ENCODE measurements at regions not wholly inside any gene's neighbourhood (a gene's known extent, or its start where the extent isn't known, plus 50 kb on each side); places are given as distances from the start of the nearest gene placed in this dataset.
A peak's percentile ranks its signal among the peaks of the same experiment; 100 is the strongest.

DNA sequence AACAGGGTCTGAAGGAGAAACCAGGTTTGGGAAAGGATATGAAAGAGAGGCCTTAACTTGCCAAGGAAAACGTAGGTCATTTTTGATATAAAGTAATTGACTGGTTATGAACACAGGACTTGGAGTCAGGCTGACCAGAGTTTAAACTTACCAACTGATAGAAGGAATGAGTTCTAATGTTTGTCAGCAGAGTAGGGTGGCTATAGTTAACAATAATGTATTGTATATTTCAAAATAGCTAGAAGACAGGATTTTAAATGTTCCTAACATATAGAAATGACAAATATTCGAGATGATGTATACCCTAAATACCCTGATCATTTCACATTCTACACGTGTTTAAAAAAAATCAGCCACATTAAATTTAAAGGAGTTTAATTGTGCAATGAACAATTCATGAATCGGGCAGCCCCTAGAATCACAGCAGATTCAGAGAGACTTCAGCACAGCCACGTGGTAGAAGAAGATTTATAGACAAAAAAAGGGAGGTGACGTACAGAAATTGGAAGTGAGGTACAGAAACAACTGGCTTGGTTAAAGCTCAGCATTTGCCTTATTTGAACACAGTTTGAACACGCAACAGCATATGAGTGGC is 52.5 kb upstream of the PLEKHG7 start:
- H2BK5ac ChIP-seq (ENCODE audit: low read depth, low read length, poor library complexity, severe bottlenecking), result no peak overlapping the region
- peak overlapping the region; percentile 70 to 93 for H2BK12ac ChIP-seq (ENCODE audit: low read length in 2 of 2)
- WGBS, result 64% methylated on average over 5 of the region's 7 CpGs
- H3K14ac ChIP-seq (ENCODE audit: low read length in 2 of 2), result no peak overlapping the region
- no peak overlapping the region for H3K23ac ChIP-seq (ENCODE audit: low read length in 2 of 2)
- peak overlapping the region; percentile 61 for H4K91ac ChIP-seq (ENCODE audit: low read length)
- H2AFZ ChIP-seq (ENCODE audit: low read depth, low read length), result no peak overlapping the region
- H3K18ac ChIP-seq (ENCODE audit: low read depth in 1 of 2, low read length in 2 of 2), result no peak overlapping the region
- no peak overlapping the region for H4K8ac ChIP-seq (ENCODE audit: low read length)
- H2BK120ac ChIP-seq (ENCODE audit: low read depth, low read length), result no peak overlapping the region
- H2BK15ac ChIP-seq (ENCODE audit: low read depth, poor library complexity, severe bottlenecking), result no peak overlapping the region
- H2AK5ac ChIP-seq (ENCODE audit: low read length, severe bottlenecking), result no peak overlapping the region
- H3K27ac ChIP-seq (ENCODE audit: low read length, poor library complexity, severe bottlenecking), result no peak overlapping the region
- no peak overlapping the region for H3K4ac ChIP-seq (ENCODE audit: low read depth in 1 of 2, low read length in 2 of 2)
- no peak overlapping the region for H3K4me2 ChIP-seq (ENCODE audit: low read length, poor library complexity, severe bottlenecking)
- DNase-seq, result no peak
- peaks cover 2% of the 10 kb centered on the region for H3K4me1 ChIP-seq (ENCODE audit: control insufficient read depth, insufficient read depth, low read depth, low read length)
- no peaks in the 10 kb centered on the region for H3K27me3 ChIP-seq (ENCODE audit: control insufficient read depth in 1 of 2, insufficient read depth in 1 of 2, low read length in 2 of 2)
- H3K9ac ChIP-seq (ENCODE audit: low read length), result peak overlapping the region; percentile 3
- no peaks in the 10 kb centered on the region for H3K36me3 ChIP-seq (ENCODE audit: control insufficient read depth in 1 of 2, insufficient read depth in 2 of 2, low read depth in 1 of 2, low read length in 2 of 2)
- no peak overlapping the region for H3K4me3 ChIP-seq (ENCODE audit: insufficient read depth in 1 of 2, low read depth in 1 of 2, low read length in 2 of 2)
- no peaks in the 10 kb centered on the region for H3K79me1 ChIP-seq (replicated peaks; ENCODE audit: low read length, poor library complexity, severe bottlenecking)
- no peaks in the 10 kb centered on the region for H3K9me3 ChIP-seq (ENCODE audit: control insufficient read depth, low read length)

DNA sequence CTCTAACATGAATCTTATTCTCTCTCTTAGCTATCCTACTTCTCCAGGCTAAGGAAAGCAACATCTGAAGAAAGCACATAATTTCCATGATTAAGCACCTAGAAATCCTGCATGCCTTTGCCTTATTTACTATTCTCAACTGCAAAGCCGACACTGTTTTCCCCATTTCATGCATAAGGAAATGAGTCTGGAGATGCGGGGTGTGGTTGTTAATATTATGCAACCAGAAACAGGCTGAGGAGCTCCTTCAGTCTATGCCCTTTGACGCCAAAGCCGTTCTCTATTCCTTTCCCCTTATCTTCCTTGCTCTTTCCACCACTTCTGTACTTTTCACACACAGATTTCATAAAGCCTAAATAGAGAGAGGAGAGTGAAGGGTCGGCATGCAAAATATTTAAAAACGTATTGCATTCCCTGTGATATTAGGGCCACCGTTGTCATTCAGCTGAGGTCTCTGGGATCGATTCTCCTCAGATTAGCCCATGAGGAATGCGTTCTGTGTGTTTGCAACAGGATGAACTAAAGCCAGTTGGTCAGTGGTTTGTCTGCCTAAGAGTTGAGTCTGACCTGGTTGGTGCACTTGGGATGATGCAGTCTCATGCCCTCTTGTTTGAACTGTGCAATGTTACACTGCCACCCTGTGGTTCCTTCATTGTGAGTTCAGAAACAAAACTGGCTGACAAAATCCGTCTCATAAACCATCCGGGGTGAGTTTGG is 53.1 kb upstream of the PLEKHG7 start:
- Histone ChIP-seq H3K4me1 (ENCODE audit: control insufficient read depth, insufficient read depth, low read depth, low read length) (peaks cover 2% of the 10 kb centered on the region), H4K91ac (ENCODE audit: low read length) (no peak overlapping the region), H3K23ac (ENCODE audit: low read length in 2 of 2) (no peak overlapping the region), H4K8ac (ENCODE audit: low read length) (no peak overlapping the region), H2BK12ac (ENCODE audit: low read length in 2 of 2) (no peak overlapping the region), H3K14ac (ENCODE audit: low read length in 2 of 2) (no peak overlapping the region), H3K79me1 (replicated peaks; ENCODE audit: low read length, poor library complexity, severe bottlenecking) (no peaks in the 10 kb centered on the region), H3K18ac (ENCODE audit: low read depth in 1 of 2, low read length in 2 of 2) (no peak overlapping the region), H3K4me3 (ENCODE audit: insufficient read depth in 1 of 2, low read depth in 1 of 2, low read length in 2 of 2) (peak overlapping the region in 1 of 2 experiments; percentile 33), H3K9me3 (ENCODE audit: control insufficient read depth, low read length) (no peaks in the 10 kb centered on the region), H3K27me3 (ENCODE audit: control insufficient read depth in 1 of 2, insufficient read depth in 1 of 2, low read length in 2 of 2) (no peaks in the 10 kb centered on the region), H3K4me2 (ENCODE audit: low read length, poor library complexity, severe bottlenecking) (no peak overlapping the region), H3K27ac (ENCODE audit: low read length, poor library complexity, severe bottlenecking) (no peak overlapping the region), H2BK5ac (ENCODE audit: low read depth, low read length, poor library complexity, severe bottlenecking) (no peak overlapping the region), H2BK15ac (ENCODE audit: low read depth, poor library complexity, severe bottlenecking) (no peak overlapping the region), H3K36me3 (ENCODE audit: control insufficient read depth in 1 of 2, insufficient read depth in 2 of 2, low read depth in 1 of 2, low read length in 2 of 2) (no peaks in the 10 kb centered on the region), H2BK120ac (ENCODE audit: low read depth, low read length) (no peak overlapping the region), H3K4ac (ENCODE audit: low read depth in 1 of 2, low read length in 2 of 2) (no peak overlapping the region), H2AK5ac (ENCODE audit: low read length, severe bottlenecking) (no peak overlapping the region), H2AFZ (ENCODE audit: low read depth, low read length) (no peak overlapping the region), H3K9ac (ENCODE audit: low read length) (peak overlapping the region; percentile 3)
- WGBS, result 54% methylated on average over 9 of the region's 11 CpGs
- DNase-seq, result peak; percentile 86

DNA sequence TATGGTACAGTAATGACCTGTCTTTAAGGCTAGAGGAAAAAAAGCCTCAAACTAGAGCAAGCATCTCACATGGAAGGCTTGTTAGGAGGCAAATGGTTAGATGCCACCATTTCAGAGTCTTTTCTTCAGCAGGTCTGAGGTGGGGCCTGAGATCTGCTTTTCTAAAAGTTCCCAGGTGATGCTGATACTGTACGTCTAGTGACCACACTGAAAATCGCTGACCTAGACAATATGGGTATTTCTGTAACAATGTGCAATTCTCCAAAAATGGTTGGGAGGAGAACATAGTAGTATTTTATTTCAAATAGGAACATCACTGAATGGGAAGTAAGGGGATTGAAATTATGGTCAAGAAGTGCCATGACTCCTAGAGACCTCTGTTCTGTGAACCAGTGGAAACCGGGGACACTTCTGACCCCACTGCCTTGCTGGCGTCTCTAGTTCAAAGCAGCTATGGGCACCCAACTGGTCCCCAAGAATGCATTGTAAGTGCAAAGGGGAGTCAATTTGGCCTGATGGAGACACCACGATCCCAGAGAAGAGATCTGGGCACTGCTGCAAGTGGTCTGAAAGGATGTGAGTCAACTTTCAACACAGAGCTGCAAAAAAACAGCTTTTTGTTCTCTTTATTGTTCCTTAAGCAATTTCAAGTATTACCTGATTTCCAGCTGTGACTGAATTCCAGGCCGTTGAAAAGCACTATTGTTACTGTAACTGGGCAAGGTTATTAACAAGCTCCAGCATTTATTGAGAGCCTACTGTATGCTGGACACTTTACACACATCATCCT is 54.4 kb upstream of the PLEKHG7 start:
- peak overlapping the region in 1 of 2 experiments; percentile 54 for H2BK12ac ChIP-seq (ENCODE audit: low read length in 2 of 2)
- H2AFZ ChIP-seq (ENCODE audit: low read depth, low read length), result no peak overlapping the region
- no peak overlapping the region for H2BK15ac ChIP-seq (ENCODE audit: low read depth, poor library complexity, severe bottlenecking)
- H3K4me3 ChIP-seq (ENCODE audit: insufficient read depth in 1 of 2, low read depth in 1 of 2, low read length in 2 of 2), result no peak overlapping the region
- H2BK5ac ChIP-seq (ENCODE audit: low read depth, low read length, poor library complexity, severe bottlenecking), result no peak overlapping the region
- H3K23ac ChIP-seq (ENCODE audit: low read length in 2 of 2), result no peak overlapping the region
- H3K27me3 ChIP-seq (ENCODE audit: control insufficient read depth in 1 of 2, insufficient read depth in 1 of 2, low read length in 2 of 2), result no peaks in the 10 kb centered on the region
- H2BK120ac ChIP-seq (ENCODE audit: low read depth, low read length), result no peak overlapping the region
- H3K4me2 ChIP-seq (ENCODE audit: low read length, poor library complexity, severe bottlenecking), result no peak overlapping the region
- 88% methylated on average over 6 of the region's 6 CpGs for WGBS
- H3K4me1 ChIP-seq (ENCODE audit: control insufficient read depth, insufficient read depth, low read depth, low read length), result peaks cover 2% of the 10 kb centered on the region
- no peak overlapping the region for H4K91ac ChIP-seq (ENCODE audit: low read length)
- no peaks in the 10 kb centered on the region for H3K9me3 ChIP-seq (ENCODE audit: control insufficient read depth, low read length)
- no peak overlapping the region for H3K27ac ChIP-seq (ENCODE audit: low read length, poor library complexity, severe bottlenecking)
- H3K9ac ChIP-seq (ENCODE audit: low read length), result no peak overlapping the region
- H3K18ac ChIP-seq (ENCODE audit: low read depth in 1 of 2, low read length in 2 of 2), result no peak overlapping the region
- H3K36me3 ChIP-seq (ENCODE audit: control insufficient read depth in 1 of 2, insufficient read depth in 2 of 2, low read depth in 1 of 2, low read length in 2 of 2), result no peaks in the 10 kb centered on the region
- no peak overlapping the region for H4K8ac ChIP-seq (ENCODE audit: low read length)
- no peak overlapping the region for H2AK5ac ChIP-seq (ENCODE audit: low read length, severe bottlenecking)
- H3K4ac ChIP-seq (ENCODE audit: low read depth in 1 of 2, low read length in 2 of 2), result no peak overlapping the region
- DNase-seq, result no peak
- H3K14ac ChIP-seq (ENCODE audit: low read length in 2 of 2), result no peak overlapping the region
- H3K79me1 ChIP-seq (replicated peaks; ENCODE audit: low read length, poor library complexity, severe bottlenecking), result no peaks in the 10 kb centered on the region

DNA sequence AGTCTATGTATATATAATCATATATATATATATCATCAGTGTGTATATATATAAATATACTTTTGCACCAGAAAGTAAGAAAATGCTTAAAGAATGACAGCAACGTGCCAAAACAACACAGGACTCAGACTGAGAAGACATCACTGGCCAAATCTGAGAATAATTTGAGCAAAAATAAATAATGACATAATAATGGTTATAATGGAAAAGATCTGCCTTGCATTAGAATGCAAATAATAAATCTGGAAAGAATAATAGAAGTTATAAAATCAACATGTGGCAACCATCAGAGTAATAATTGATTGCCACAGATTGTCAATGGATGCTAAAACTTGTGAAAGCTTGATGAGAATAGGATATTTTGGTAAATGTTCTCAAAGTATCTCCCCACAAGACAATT is 61.5 kb upstream of the PLEKHG7 start:
- Histone ChIP-seq H3K9me3 (ENCODE audit: control insufficient read depth, low read length) (no peaks in the 10 kb centered on the region), H3K4me1 (ENCODE audit: control insufficient read depth, insufficient read depth, low read depth, low read length) (no peaks in the 10 kb centered on the region), H3K4me2 (ENCODE audit: low read length, poor library complexity, severe bottlenecking) (no peak overlapping the region), H3K27ac (ENCODE audit: low read length, poor library complexity, severe bottlenecking) (no peak overlapping the region), H4K91ac (ENCODE audit: low read length) (no peak overlapping the region), H3K36me3 (ENCODE audit: control insufficient read depth in 1 of 2, insufficient read depth in 2 of 2, low read depth in 1 of 2, low read length in 2 of 2) (no peaks in the 10 kb centered on the region), H2BK120ac (ENCODE audit: low read depth, low read length) (no peak overlapping the region), H3K27me3 (ENCODE audit: control insufficient read depth in 1 of 2, insufficient read depth in 1 of 2, low read length in 2 of 2) (no peaks in the 10 kb centered on the region), H2BK15ac (ENCODE audit: low read depth, poor library complexity, severe bottlenecking) (no peak overlapping the region), H4K8ac (ENCODE audit: low read length) (no peak overlapping the region), H3K4ac (ENCODE audit: low read depth in 1 of 2, low read length in 2 of 2) (no peak overlapping the region), H2AFZ (ENCODE audit: low read depth, low read length) (no peak overlapping the region), H2AK5ac (ENCODE audit: low read length, severe bottlenecking) (no peak overlapping the region), H3K23ac (ENCODE audit: low read length in 2 of 2) (no peak overlapping the region), H3K4me3 (ENCODE audit: insufficient read depth in 1 of 2, low read depth in 1 of 2, low read length in 2 of 2) (no peak overlapping the region), H3K14ac (ENCODE audit: low read length in 2 of 2) (no peak overlapping the region), H3K9ac (ENCODE audit: low read length) (no peak overlapping the region), H2BK5ac (ENCODE audit: low read depth, low read length, poor library complexity, severe bottlenecking) (no peak overlapping the region), H2BK12ac (ENCODE audit: low read length in 2 of 2) (no peak overlapping the region), H3K79me1 (replicated peaks; ENCODE audit: low read length, poor library complexity, severe bottlenecking) (no peaks in the 10 kb centered on the region), H3K18ac (ENCODE audit: low read depth in 1 of 2, low read length in 2 of 2) (no peak overlapping the region)
- no peak for DNase-seq
- WGBS, result no CpG with 5 or more reads among the region's 1 CpG

All from mesenchymal stem cell (in vitro differentiated cells and primary cell).